HPDE6-E6E7 (cell line): ENCODE measurements at regions not wholly inside any gene's neighbourhood (a gene's known extent, or its start where the extent isn't known, plus 50 kb on each side); places are given as distances from the start of the nearest gene placed in this dataset.

Source experiments
- DNase-seq: peaks from one replicate; pipeline ENCODE4 v3.0.0; 2011; ENCODE audit warnings: missing footprints; ENCODE audit errors: extremely low spot score

DNA sequence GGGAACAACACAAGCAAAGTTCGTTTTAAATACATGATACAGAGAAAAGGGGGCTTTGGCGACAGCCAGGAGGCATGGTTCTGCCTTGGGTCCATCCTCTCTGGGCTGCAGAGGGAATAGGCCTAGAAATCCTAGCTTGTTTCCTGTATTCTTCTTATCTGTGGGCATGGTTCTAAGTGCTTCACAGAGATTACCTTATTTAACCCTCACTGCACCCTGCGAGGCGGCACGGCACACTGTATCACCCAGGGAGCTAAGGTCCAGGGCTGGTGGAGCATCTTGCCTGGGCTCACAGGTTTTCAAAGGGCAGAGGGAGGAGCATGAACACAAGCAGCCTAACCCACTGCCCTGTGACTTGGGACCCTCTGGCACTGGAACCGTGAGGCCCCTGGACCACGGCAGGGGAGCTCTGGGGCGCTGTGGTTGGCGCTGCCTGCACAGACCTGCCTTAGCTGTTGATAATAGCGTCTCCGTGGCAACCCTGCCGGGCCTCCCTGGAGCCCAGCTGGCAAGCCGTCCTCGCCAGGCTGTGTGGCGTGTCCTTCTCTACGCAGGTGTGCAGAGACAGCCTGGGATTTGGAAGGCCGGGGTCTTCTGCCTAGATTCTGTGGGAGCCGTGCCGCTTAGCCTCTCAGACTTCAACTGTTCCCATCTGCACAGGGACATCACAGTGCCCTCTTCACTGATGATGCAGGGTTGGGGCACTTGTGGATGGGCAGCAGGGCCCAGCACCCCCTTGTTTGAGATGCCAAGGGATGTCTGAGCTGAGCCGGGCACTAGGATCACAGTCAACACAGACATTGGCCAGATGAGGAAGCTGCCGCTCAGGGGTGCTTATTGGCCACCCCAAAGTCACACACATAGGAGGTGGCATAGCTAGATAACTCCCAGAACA, 154.6 kb upstream of the TLE3 start:
- DNase-seq: peak; percentile 40

DNA sequence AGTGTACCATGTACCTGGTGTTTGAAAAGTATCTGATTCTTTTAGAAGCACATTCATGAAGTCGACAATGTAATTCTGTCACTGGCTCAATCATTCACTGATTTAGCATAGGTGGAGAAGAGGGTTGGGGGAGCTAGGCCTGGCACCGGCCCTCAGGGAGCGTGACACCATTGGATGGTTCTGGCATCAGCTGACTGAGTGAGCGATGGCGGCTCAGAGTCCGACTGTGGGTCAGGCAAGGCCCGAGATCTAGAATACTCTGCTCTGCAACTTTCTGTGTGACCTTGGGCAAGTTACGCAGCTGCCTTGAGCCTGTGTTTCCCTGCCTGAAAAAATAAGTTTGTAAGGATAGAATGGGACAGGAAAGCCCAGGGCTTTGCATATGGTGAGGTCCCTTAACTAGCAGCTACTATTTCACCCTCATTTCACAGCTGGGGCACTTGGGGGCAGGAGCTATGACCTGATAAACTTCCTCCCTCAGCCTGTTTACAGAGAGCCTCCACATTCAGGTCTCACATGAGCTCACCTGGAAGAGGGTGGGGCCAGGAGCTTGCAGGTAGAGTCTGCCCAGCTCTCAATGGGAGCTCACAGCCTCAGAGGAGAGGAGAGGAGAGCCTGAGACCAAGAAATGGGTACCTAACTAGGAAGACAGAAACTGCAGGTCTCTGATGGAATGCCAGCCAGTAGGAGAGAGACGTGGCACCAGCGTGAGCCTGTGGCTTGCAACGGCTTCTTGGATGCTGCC, 153.7 kb upstream of the TLE3 start:
- DNase-seq: no peak

DNA sequence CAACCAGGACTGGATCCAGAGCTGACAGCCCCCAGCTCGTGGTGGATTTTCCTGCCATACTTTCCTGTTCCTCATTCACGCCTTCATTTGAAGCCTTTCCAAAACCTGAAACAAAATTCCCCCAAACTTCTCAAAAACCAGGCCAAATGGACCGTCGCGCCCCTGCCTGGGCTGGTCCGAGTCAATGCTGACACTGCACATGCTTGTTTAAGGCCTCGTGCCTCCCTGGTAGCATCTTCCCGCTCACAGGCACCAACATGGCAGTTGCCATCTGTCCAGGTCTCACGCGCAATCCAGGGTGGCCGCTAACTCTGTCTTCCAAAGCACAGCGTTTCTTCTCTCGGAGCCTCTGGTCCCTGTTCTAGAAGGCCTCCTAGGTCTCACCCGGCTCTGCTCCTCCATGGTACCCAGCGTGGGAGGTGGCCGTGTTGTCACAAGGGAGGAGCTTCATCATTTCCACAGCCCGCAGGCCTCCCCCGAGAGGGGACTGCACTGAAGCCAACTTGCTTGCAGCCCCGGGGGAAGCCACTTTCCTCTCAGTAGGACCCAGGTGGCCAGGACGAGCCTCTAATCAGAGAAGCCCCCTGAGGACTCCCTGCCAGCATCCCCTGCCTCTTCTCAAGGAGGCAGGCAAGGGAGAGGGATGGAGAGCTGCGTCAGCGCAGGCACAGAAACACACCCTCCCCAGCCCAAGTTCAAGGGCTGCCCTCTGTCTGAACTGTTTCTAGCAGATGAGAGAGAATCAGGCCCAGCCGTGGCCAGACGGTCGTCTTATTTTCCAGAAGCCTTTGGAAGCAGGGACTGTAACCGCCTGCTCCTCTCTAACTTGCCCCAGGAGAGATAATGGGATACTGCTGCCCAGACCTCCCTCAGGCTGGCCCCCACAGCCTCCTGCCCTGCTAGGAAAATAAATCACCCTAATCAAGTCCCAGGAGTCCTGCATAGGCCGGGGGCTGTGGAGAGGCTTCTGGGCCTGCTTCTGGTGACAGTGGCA, 152.8 kb upstream of the TLE3 start:
- DNase-seq: no peak

DNA sequence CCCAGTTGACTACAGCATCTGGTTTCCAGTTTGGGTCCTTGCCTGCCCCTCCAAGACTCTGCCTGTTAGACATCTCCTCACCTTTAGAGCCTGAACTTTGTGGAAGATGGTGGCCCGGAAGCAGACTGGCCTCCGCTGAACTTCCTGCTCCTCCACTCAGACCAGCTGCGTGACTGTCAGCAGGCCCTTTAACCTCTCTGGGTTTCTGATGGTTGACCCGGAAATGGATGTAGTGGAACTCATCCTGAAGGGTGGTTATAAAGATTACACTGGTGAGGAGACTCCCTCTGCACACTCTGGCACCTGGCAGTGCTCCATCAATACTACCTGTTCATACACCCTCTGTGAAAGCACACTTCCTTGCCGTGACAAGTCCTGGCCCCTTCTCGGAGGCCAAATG, 151.9 kb upstream of the TLE3 start:
- DNase-seq: no peak

DNA sequence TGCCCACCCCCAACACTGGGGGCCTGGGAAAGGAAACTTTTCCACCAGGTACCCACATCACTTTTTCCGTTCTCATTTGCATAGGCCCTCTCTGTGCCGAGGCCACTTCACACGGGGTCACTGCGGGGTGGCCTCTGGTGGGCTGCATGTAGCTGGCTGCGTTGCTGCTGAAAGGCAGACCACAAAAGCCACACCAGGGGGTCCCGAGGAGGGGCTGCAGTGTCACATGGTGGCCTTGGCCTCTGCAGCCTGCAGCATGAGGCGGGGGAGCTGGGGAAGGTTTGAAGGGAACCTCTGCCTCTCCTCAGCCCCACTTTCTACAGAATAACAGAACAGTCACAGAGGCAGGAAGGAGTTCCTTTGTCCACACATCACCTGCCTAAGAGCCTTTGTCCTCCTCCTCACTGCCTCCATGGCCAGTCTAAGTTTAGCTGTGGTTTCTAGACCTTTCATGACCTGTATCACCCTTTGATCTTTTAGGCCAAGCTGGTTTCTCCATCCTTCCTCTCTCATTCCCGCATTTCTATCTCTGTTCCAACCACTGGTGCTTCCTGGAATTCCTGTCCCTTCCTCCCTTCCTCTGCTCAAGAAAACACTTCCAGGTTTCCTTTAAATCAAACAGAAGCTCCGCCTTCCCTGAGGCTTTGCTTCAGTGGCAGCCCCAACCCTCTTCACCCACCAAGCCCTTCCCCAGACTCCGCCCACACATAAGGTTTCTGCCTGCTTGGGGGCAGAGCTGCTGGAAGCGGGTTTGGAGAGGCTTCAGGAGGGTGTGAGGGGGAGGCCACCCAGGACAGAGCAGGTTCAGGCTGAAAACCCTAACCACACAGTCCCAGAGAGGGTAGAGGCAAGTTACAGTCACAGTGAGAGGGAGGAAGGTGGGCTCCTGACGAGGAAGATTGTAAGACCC, 150.7 kb upstream of the TLE3 start:
- no peak for DNase-seq

DNA sequence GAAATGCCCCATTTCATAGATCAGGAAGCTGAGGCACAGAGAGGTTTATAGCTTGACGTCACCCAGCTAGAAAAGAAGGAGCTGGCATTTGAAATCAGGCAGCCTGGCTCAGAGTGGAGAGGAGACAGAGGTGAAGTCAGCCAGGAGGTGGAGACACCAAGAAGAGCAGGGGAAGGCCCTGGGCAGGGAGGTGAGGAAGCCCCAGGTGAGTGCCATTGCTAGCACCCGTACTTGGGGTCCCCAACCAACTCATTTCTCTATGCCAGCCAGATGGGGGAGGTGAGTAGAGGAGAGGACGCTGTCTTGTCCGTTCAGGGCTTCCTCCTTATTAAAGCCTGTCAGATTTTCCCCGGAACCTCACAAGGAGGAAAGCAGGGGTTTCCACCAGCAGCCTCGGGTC, 149.6 kb upstream of the TLE3 start:
- no peak for DNase-seq

DNA sequence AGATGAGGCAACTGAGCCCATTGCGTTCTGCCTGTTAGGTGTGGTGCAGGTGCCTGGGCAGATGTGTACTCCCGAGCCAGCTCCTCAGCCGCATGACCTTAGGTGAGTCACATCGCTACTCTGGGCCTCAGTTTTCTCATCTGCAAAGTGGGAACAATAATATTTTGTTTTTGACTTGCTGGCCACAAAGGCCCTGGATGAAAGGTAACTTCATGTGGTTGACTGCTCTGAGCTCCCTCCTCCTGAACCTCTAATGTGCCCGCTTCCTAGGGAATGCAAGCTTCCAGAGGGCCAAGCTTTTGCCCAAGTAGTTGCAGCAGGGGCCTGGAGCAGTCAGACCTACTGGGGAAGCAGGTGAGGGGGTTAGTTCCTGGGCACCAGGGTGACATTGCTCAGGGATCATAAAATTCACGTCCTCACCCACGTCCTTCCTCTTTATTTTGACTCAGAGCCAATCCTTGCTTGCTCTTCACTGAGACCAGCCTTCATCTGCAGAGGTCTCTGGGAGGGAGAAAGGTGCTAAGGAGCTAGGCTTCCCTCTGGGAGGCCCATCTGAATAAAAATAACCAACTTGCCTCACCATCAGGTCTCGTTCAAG, 149.0 kb upstream of the TLE3 start:
- DNase-seq: no peak

DNA sequence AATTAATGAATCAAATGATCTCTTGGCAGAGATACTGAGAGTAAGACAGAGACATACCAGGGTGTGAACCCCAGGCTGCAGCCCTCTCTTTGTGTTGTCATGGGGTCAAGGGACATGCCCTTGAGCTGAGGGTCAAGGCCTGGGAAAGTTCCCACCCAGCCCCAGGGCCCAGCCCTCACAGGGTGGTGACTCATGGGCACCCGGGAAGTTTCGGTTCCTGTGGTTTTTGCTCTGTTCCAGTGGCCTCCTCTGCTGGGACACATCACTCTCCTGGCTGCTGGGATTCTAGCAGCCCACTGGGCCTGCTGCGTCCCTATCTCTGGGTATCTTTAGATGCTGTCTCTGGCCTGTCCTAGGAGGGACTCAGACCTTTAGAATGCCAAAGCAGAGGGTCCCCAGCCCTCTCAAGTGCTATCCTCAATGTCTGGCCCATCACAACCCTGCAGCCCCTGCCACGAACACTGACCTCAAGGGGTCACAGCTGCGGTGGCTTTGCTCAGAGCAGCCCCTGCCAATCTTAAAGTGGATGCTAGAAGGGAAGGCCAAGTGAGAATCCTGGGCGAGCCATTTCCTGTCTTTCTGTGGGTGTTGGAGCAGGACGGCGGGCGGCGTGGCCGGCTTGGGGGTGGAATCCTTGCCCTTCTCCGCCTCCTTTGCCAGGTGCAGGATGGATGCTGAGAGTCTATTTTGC, 148.4 kb upstream of the TLE3 start:
- DNase-seq: peak; percentile 79

DNA sequence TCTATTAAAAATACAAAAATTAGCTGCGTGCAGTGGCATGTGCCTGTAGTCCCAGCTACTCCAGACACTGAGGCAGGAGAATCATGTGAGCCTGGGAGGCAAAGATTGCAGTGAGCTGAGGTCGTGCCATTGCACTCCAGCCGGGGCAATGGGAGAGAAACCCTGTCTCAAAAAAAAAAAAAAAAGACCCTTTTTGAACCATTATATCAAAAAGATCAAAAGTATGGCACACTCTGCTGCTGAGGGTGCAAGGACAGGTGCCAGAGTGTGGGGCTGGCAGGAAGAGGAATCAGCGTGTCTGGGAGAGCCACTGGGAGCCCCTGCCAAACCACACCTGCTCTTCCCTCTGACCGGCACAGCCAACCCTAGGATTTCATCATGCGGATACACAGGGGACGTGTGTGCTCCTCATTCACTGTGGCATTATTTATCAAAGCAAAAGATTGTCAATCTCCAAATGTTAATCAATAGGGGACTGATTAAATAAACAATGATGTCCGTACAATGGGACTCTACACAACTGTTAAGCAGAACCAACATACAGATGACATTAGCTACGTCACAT, 147.3 kb upstream of the TLE3 start:
- DNase-seq: no peak

DNA sequence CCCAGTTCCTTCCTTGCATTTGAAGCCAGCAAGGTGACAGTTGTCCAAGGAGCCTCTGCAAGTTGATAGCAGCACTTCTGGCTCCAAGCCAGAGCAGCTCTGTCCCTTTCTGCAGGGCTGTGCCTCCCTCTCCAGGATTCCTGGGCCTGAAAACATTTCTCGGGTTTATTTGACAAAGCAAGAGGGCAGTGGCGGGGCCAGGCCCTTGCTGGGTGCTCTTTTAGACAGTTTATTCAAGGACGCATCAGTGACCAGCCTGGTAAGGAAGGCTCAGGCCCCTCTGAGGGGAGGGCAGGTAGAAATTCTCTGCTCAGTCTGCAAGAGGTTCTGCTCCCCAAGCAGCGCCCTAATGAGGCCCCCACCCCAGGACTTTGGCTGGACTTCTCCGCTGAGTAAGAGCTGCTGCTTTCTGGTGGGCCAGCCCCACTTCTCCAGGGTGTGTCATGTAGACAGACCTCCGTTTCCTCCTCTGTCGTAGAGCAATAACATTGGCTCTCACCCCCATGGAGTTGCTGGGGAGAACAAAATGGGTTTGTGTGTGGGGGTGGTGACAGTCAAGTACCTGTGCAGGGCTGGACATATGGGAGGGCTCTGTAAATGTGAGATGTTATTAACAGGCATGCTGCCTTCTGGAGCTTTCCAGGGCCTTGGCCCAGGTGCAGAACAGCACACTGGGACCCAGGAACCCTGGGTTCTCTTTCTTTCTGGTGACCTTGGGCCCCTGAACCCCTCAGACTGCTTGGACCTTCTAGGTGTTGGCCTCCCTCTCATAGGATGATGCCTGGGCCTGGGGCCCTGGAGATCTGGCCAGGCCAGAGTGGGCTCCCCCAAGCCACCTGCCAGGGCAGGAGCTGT, 146.2 kb upstream of the TLE3 start:
- no peak for DNase-seq

DNA sequence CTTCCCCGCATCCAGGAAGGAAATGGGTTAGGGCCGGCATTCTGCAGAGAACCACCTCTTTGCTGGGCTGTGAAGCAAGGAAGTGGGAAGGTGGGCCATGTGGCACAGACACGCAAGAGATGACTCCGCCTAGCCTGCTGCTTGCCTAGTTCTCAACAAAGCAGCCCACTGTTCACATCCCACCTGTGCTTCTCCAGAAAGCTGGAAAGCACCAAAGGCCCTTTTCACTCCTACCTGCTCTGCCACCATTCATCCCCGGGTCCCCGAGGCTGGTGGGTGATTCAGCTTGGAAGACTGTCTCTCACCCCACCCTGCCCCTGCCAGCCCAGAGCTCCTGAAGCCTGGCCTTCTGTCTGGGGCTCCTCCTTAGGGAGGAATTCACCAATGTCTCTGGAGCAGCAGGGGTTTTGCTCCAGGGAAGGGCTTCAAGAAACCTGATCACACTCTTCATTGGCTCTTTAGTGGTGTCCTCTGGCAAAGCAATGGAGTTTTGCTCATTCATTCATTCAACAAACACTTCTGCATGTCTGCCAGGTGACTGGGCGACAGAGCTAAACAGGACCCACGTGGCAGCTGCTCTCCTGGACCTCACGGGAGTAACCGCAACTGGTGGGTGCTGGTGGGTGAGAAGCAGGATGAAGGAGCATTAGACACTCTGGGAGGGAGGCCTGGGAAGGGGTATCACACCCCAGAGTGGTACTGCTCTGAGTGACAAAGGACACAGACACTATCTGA, 145.4 kb upstream of the TLE3 start:
- no peak for DNase-seq

DNA sequence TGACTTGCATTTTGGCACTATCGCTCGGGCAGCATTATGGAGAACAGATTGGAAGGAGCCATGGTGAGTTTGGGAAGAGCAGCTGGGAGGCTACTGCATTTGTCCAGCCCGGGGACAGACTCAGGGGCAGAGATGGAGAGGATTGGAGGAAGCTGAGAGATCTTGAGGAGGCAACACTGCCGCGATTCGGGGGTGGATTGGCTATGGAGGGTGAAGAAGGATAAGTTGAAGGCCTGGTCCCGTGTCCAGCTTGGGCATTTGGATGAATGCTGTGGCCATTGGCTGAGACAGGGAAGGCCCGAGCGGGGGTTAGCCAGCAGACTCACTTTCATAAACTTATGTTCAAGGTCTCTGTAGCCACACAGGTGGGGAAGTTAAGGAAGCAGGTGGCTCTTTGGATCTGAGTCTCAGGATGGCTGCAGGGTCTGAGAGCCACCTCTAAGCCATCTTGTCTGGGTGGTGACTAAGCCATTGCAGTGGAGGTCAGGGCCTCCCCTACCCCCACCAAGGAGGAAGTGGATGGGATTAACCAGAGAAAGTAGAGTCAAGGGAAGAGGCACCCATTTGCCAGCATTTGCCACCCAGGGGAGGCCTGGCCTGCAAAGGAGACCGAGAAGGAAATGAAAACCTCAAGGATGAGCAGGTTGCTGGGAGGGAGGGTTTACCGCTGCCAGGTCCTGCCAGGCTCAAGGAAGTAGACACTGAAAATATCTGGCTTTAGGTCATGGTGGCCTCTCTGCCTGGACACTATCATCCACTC, 144.0 kb upstream of the TLE3 start:
- no peak for DNase-seq

DNA sequence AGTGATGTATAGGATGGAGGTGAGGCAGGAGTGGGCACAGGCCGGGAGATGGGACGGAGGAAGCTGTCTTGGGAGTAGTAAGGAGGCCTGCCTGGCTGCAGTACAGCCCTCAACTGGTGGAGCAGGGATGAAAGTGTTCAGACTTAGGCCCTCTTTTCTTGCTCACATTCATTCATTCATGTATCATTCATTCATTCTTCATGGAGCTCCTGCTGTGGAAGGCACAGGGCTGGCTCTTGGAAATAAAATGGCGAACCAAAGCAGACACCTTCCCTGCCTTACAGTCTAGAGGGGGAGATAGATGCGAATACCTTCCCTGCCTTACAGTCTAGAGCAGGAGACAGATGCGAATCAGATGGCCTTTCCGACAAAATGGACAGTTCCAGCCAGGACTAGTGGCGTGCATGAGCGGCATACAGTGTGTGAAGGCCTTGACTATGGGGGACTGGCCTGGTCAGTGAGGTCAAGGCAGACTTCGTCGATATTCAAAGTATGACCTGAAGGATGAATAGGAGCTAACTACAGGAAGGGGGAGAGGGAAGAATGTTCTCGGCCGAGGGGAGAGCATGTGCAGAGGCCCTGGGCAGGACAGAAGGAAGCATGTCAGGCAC, 143.2 kb upstream of the TLE3 start:
- DNase-seq: no peak

DNA sequence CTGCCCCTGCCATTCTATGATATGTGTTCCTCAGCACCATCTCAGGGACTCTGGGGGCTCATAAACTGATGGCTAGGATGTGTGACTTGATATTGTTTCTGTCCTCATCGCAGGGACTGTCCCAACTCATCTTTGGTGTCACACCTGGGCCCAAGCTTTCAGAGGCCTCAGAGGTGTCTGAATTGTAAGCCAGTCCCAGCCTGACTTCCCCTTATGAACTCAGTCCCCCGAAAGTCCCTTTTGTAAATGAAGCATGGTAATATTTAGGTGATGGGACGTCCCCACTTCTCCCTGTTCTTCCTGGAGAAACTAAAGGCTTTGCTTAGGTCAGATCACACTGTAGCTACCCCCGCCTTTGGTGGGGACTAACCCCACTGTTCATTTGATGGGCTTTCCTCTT, 142.4 kb upstream of the TLE3 start:
- no peak for DNase-seq

DNA sequence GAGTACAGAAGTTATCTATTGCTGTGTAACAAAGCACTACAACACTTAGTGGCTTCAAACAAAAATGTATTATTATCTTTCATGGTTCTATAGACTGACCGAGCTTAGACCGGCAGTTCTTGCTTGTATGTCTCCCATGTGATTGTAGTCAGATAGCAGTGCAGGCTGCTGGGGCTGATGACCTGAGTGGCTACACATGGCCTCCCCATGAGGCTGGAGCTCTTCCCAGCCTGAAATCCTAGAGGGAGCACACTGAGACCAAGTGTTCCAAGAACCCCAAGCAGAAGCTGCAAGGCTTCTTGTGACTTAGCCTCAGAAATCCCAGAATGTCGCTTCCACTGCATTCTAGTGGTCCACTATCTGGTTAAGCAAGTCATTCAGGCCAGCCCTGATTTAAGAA, 141.2 kb upstream of the TLE3 start:
- no peak for DNase-seq

DNA sequence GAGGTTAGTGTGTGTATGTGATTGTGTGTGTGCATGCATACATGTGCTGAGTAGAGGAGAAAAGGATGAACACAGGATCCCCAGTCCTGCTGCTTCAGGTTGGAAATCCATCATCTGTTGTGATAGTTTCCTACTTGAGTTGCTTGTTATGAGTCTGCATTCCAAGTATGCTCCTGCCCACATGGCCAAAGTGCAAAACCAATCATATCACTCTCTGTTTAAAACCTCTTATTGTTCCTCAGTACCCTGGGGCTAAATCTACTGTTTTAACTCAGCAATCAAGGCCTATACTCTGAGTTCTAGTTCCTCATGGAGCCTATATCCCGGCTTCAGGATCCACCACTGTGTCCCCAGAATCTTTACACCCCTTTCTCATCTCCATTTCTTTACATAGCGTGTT, 139.9 kb upstream of the TLE3 start:
- DNase-seq: no peak
